Mesendoderm (in vitro differentiated cells): ENCODE measurements at regions not wholly inside any gene's neighbourhood (a gene's known extent, or its start where the extent isn't known, plus 50 kb on each side); places are given as distances from the start of the nearest gene placed in this dataset.

Source experiments
- DNase-seq: peaks from one replicate; pipeline ENCODE4 v3.0.0; 2013
- H2AK5ac ChIP-seq: 2 replicates; pipeline ENCODE4 v1.6.1; 2013; ENCODE audit warnings: low read length, inconsistent platforms
- H2BK120ac ChIP-seq: 2 replicates; pipeline ENCODE4 v1.6.1; 2013; ENCODE audit warnings: low read depth, mild to moderate bottlenecking, low read length, moderate library complexity, mixed read lengths
- H2BK15ac ChIP-seq: replicated peaks from 2 replicates; pipeline ENCODE4 v1.6.1; 2013; ENCODE audit warnings: low read depth, mild to moderate bottlenecking, moderate library complexity
- H2BK5ac ChIP-seq: 2 replicates; pipeline ENCODE4 v1.6.1; 2013; ENCODE audit warnings: low read length, inconsistent platforms
- H3K18ac ChIP-seq: 2 replicates; pipeline ENCODE4 v1.6.1; 2013; ENCODE audit warnings: mild to moderate bottlenecking, low read length, mixed read lengths
- H3K23ac ChIP-seq: one replicate; pipeline ENCODE4 v1.6.1; 2013; ENCODE audit warnings: low read length
- H3K27ac ChIP-seq: 2 replicates; pipeline ENCODE4 v1.5.1; 2013; ENCODE audit warnings: low read depth, mild to moderate bottlenecking, inconsistent platforms, low read length, moderate library complexity
- H3K27me3 ChIP-seq: 2 replicates; pipeline ENCODE4 v1.6.1; 2013; ENCODE audit warnings: low read length, control low read depth, mild to moderate bottlenecking, inconsistent platforms; ENCODE audit not compliant: insufficient read depth, poor library complexity
- H3K36me3 ChIP-seq: 2 replicates; pipeline ENCODE4 v1.6.1; 2013; ENCODE audit warnings: low read length, inconsistent platforms; ENCODE audit not compliant: control insufficient read depth, insufficient read depth
- H3K4ac ChIP-seq: one replicate; pipeline ENCODE4 v1.6.1; 2013; ENCODE audit warnings: low read depth, mild to moderate bottlenecking, low read length, moderate library complexity
- H3K4me1 ChIP-seq: 2 replicates; pipeline ENCODE4 v1.6.1; 2013; ENCODE audit warnings: low read depth, low read length, inconsistent platforms; ENCODE audit not compliant: control insufficient read depth
- H3K4me2 ChIP-seq: 2 replicates; pipeline ENCODE4 v1.6.1; 2013; ENCODE audit warnings: low read length
- H3K4me3 ChIP-seq: 2 replicates; pipeline ENCODE4 v1.5.1; 2013; ENCODE audit warnings: mild to moderate bottlenecking, low read length
- H3K56ac ChIP-seq: one replicate; pipeline ENCODE4 v1.6.1; 2013; ENCODE audit warnings: low read length
- H3K79me1 ChIP-seq: 2 replicates; pipeline ENCODE4 v1.6.1; 2013; ENCODE audit warnings: low read length, inconsistent platforms
- H3K79me2 ChIP-seq: 2 replicates; pipeline ENCODE4 v1.6.1; 2013; ENCODE audit warnings: mild to moderate bottlenecking, low read length; ENCODE audit not compliant: control insufficient read depth, insufficient read depth
- H3K9ac ChIP-seq: 2 replicates; pipeline ENCODE4 v1.6.1; 2013; ENCODE audit warnings: low read length, inconsistent platforms
- H4K5ac ChIP-seq: one replicate; pipeline ENCODE4 v1.6.1; 2013; ENCODE audit warnings: low read length
- H4K8ac ChIP-seq: one replicate; pipeline ENCODE4 v1.6.1; 2013; ENCODE audit warnings: low read depth, mild to moderate bottlenecking, control low read depth, low read length, moderate library complexity
- WGBS: extraction: QIAGEN DNeasy Blood & Tissue Kit; methylation state at CpG from one replicate; pipeline ENCODE4 v1.1.7; 2013; ENCODE audit warnings: low lambda C conversion rate, missing lambda C conversion rate; ENCODE audit not compliant: insufficient coverage; ENCODE audit errors: extremely low coverage; 5-methylcytosine and 5-hydroxymethylcytosine counted together

- no peaks in the 10 kb centered on the region for H3K79me2 ChIP-seq
Measured at GRCh38 chr1:10934150-10934818, 78.2 kb upstream of the TARDBP start.

GRCh38 chr1:10935246-10935645 lies 77.2 kb upstream of the TARDBP start:
- H2BK120ac ChIP-seq: no peak overlapping the region
- no peak overlapping the region for H3K9ac ChIP-seq
- H3K4me2 ChIP-seq: no peak overlapping the region
- no peaks in the 10 kb centered on the region for H3K36me3 ChIP-seq
- H3K79me2 ChIP-seq: no peaks in the 10 kb centered on the region
- H3K4ac ChIP-seq: no peak overlapping the region
- WGBS: no CpG with 5 or more reads among the region's 8 CpGs
- H3K27me3 ChIP-seq: no peaks in the 10 kb centered on the region
- no peak overlapping the region for H3K27ac ChIP-seq
- H2BK5ac ChIP-seq: no peak overlapping the region
- H2AK5ac ChIP-seq: no peak overlapping the region
- no peak overlapping the region for H4K8ac ChIP-seq
- H3K56ac ChIP-seq: no peak overlapping the region
- no peak overlapping the region for H3K4me3 ChIP-seq
- no peak overlapping the region for H4K5ac ChIP-seq
- no peak overlapping the region for H3K18ac ChIP-seq
- H3K79me1 ChIP-seq: no peaks in the 10 kb centered on the region
- H3K23ac ChIP-seq: no peak overlapping the region
- no peak overlapping the region for H2BK15ac ChIP-seq
- H3K4me1 ChIP-seq: no peaks in the 10 kb centered on the region
- no peak for DNase-seq

More at GRCh38 chr1:10934150-10934818, 78.2 kb upstream of the TARDBP start:
- H3K56ac ChIP-seq: no peak overlapping the region
- no peak overlapping the region for H3K4me3 ChIP-seq
- DNase-seq: no peak
- H3K79me1 ChIP-seq: no peaks in the 10 kb centered on the region
- H3K23ac ChIP-seq: no peak overlapping the region
- no peaks in the 10 kb centered on the region for H3K36me3 ChIP-seq
- H2AK5ac ChIP-seq: no peak overlapping the region
- H2BK5ac ChIP-seq: no peak overlapping the region
- H3K4me2 ChIP-seq: no peak overlapping the region
- H3K9ac ChIP-seq: no peak overlapping the region
- no peak overlapping the region for H2BK15ac ChIP-seq
- no peaks in the 10 kb centered on the region for H3K4me1 ChIP-seq
- no peak overlapping the region for H4K8ac ChIP-seq
- no CpG with 5 or more reads among the region's 12 CpGs for WGBS
- H2BK120ac ChIP-seq: no peak overlapping the region
- H3K18ac ChIP-seq: no peak overlapping the region
- H3K27ac ChIP-seq: no peak overlapping the region
- H3K4ac ChIP-seq: no peak overlapping the region
- H4K5ac ChIP-seq: no peak overlapping the region
- H3K27me3 ChIP-seq: no peaks in the 10 kb centered on the region

- H3K36me3 ChIP-seq: no peaks in the 10 kb centered on the region
Measured at GRCh38 chr1:10935724-10936123, 76.7 kb upstream of the TARDBP start.

GRCh38 chr1:10936998-10937901 lies 75.2 kb upstream of the TARDBP start:
- Histone ChIP-seq H2BK15ac (no peak overlapping the region), H4K8ac (no peak overlapping the region), H3K27ac (no peak overlapping the region), H3K4ac (no peak overlapping the region), H3K4me1 (no peaks in the 10 kb centered on the region), H2BK120ac (no peak overlapping the region), H2AK5ac (no peak overlapping the region), H3K79me1 (no peaks in the 10 kb centered on the region), H3K56ac (no peak overlapping the region), H3K27me3 (no peaks in the 10 kb centered on the region), H3K4me2 (no peak overlapping the region), H3K36me3 (no peaks in the 10 kb centered on the region), H2BK5ac (no peak overlapping the region), H3K79me2 (no peaks in the 10 kb centered on the region), H3K18ac (no peak overlapping the region), H3K9ac (no peak overlapping the region), H3K23ac (no peak overlapping the region), H3K4me3 (no peak overlapping the region), H4K5ac (no peak overlapping the region)
- no peak for DNase-seq
- WGBS: no CpG with 5 or more reads among the region's 19 CpGs

More at GRCh38 chr1:10935724-10936123, 76.7 kb upstream of the TARDBP start:
- Histone ChIP-seq H3K23ac (no peak overlapping the region), H3K27me3 (no peaks in the 10 kb centered on the region), H2AK5ac (no peak overlapping the region), H2BK15ac (no peak overlapping the region), H3K4ac (no peak overlapping the region), H3K9ac (no peak overlapping the region), H2BK120ac (no peak overlapping the region), H3K4me3 (no peak overlapping the region), H3K4me1 (no peaks in the 10 kb centered on the region), H3K18ac (no peak overlapping the region), H3K79me1 (no peaks in the 10 kb centered on the region), H3K4me2 (no peak overlapping the region), H4K8ac (no peak overlapping the region), H2BK5ac (no peak overlapping the region), H3K27ac (no peak overlapping the region), H4K5ac (no peak overlapping the region), H3K56ac (no peak overlapping the region), H3K79me2 (no peaks in the 10 kb centered on the region)
- no CpG with 5 or more reads among the region's 7 CpGs for WGBS
- DNase-seq: no peak

- Histone ChIP-seq H4K8ac (no peak overlapping the region), H3K18ac (no peak overlapping the region), H3K27ac (no peak overlapping the region), H3K79me2 (no peaks in the 10 kb centered on the region), H2BK15ac (no peak overlapping the region), H3K4ac (no peak overlapping the region), H3K79me1 (no peaks in the 10 kb centered on the region), H3K4me1 (no peaks in the 10 kb centered on the region), H3K56ac (no peak overlapping the region), H2AK5ac (no peak overlapping the region), H4K5ac (no peak overlapping the region), H3K36me3 (no peaks in the 10 kb centered on the region), H2BK120ac (no peak overlapping the region), H3K27me3 (no peaks in the 10 kb centered on the region), H3K9ac (no peak overlapping the region), H3K4me2 (no peak overlapping the region), H3K23ac (no peak overlapping the region), H2BK5ac (no peak overlapping the region), H3K4me3 (no peak overlapping the region)
- no peak for DNase-seq
- WGBS: no CpG with 5 or more reads among the region's 17 CpGs
Measured at GRCh38 chr1:10938741-10939417, 73.6 kb upstream of the TARDBP start.
